ENCODE measurements at regions not wholly inside any gene's neighbourhood (a gene's known extent, or its start where the extent isn't known, plus 50 kb on each side); places are given as distances from the start of the nearest gene placed in this dataset.

DNA sequence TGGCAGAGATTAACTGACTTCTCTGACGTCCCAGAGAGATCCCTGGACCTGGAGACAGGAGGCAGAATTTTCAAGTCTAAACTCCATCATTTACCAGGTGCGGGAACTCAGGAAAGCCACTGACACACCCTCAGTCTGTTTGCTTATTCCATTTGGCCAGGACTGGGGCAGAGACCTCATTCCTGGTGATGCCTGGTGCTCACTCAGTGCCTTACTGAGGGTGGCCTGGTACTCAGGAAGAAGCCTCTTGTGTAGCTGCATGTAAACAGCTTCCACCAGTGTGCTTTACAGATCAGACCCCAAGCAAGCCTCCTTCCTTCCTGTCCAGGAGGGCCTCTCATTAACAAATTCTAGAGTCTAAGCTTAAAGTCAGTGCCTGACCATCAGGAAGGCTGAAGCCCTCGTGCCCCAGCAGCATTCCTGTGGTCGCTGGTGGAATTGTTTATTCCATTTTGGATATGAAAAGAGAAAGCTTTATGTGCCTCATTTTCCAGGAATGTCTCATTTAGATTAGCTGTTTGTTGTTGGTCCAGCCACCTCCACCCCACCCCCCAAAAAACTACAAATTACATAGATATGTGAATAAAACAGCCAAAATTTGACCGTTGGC, 236.1 kb upstream of the CDH5 start:
- TF ChIP-seq, protein P1, sequence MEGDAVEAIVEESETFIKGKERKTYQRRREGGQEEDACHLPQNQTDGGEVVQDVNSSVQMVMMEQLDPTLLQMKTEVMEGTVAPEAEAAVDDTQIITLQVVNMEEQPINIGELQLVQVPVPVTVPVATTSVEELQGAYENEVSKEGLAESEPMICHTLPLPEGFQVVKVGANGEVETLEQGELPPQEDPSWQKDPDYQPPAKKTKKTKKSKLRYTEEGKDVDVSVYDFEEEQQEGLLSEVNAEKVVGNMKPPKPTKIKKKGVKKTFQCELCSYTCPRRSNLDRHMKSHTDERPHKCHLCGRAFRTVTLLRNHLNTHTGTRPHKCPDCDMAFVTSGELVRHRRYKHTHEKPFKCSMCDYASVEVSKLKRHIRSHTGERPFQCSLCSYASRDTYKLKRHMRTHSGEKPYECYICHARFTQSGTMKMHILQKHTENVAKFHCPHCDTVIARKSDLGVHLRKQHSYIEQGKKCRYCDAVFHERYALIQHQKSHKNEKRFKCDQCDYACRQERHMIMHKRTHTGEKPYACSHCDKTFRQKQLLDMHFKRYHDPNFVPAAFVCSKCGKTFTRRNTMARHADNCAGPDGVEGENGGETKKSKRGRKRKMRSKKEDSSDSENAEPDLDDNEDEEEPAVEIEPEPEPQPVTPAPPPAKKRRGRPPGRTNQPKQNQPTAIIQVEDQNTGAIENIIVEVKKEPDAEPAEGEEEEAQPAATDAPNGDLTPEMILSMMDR (IDR thresholded peaks at IDR 0.05; ENCODE audit: poor library complexity), result no peak
- no peak for TF ChIP-seq EZH2phosphoT487 (IDR thresholded peaks at IDR 0.05; ENCODE audit: low read depth, severe bottlenecking, unreplicated experiment)
